SH-SY5Y (cell line): ENCODE measurements at regions not wholly inside any gene's neighbourhood (a gene's known extent, or its start where the extent isn't known, plus 50 kb on each side); places are given as distances from the start of the nearest gene placed in this dataset.

ENCODE experiments used
- GATA2 ChIP-seq: IDR thresholded peaks from 2 replicates; pipeline ENCODE4 v1.6.1; 2011; ENCODE audit warnings: mild to moderate bottlenecking, low read depth, low read length
- GATA3 ChIP-seq: IDR thresholded peaks from 2 replicates; pipeline ENCODE4 v1.6.1; 2011; ENCODE audit warnings: low read depth, mild to moderate bottlenecking, low read length, moderate library complexity

GRCh38 chr3:63056932-63057331 lies 181.7 kb upstream of the CADPS start:
- no peak for TF ChIP-seq GATA2
- no peak for TF ChIP-seq GATA3
